Esophagus squamous epithelium (tissue), 5 donors: ENCODE measurements at regions not wholly inside any gene's neighbourhood (a gene's known extent, or its start where the extent isn't known, plus 50 kb on each side); places are given as distances from the start of the nearest gene placed in this dataset.

ENCODE experiments used
- DNase-seq: peaks from one replicate; lab custom pipeline; 2025; lab: John Stamatoyannopoulos, UW
- H3K27ac ChIP-seq, 4 donors: fragments of 200-600 bp; sonication (generic); one replicate each; pipeline ENCODE4 v1.5.1; 2016 to 2019; ENCODE audit warnings: mild to moderate bottlenecking in 1 of 4
- H3K27me3 ChIP-seq, 4 donors: fragments of 200-600 bp; sonication (generic); 1 replicate in 3 of 4; 2 replicates in 1 of 4; pipeline versions ENCODE4 v1.5.1 to v1.6.0; 2017 to 2021; ENCODE audit warnings: antibody characterized with exemption in 1 of 4
- H3K36me3 ChIP-seq, 3 donors: fragments of 200-600 bp; sonication (generic); one replicate each; pipeline ENCODE4 v1.5.1; 2016 to 2019
- H3K4me1 ChIP-seq, 3 donors: fragments of 200-600 bp; sonication (generic); one replicate each; pipeline ENCODE4 v1.5.1; 2017 to 2019
- H3K4me3 ChIP-seq, 4 donors: fragments of 200-600 bp; sonication (generic); 1 replicate in 3 of 4; 2 replicates in 1 of 4; pipeline ENCODE4 v1.5.1; 2016 to 2019; ENCODE audit warnings: mild to moderate bottlenecking in 2 of 4, moderate library complexity in 1 of 4
- H3K9me3 ChIP-seq, 3 donors: fragments of 200-600 bp; sonication (generic); one replicate each; pipeline ENCODE4 v1.5.1; 2016 to 2019
- POLR2A ChIP-seq, 4 donors: fragments of 450-650 bp; IDR thresholded peaks; one replicate each; pipeline ENCODE4 v1.6.1; 2017; ENCODE audit warnings: antibody characterized with exemption in 4 of 4, mild to moderate bottlenecking in 4 of 4, moderate library complexity in 3 of 4
- WGBS, 2 donors: methylation state at CpG; one replicate each; pipeline ENCODE4 v1.1.5; 2018; 5-methylcytosine and 5-hydroxymethylcytosine counted together
- intact Hi-C: fragments of 100-400 bp; cut with DNase I; formaldehyde crosslinking; loops from one replicate; pipeline ENCODE4 v1.15.0; 2022
- TF ChIP-seq, protein P1 (sequence below), 6 experiments: fragments of 450-650 bp in 4 of 6; fragments of 200-600 bp in 2 of 6; sonication (generic) in 2 of 6; IDR thresholded peaks; one replicate each; pipeline ENCODE4 v1.5.1; 2016 to 2019; ENCODE audit warnings: antibody characterized with exemption in 6 of 6, mild to moderate bottlenecking in 4 of 6, moderate library complexity in 4 of 6
- donor health status: DM: yes; HTN: yes; CAD: no.

DNA sequence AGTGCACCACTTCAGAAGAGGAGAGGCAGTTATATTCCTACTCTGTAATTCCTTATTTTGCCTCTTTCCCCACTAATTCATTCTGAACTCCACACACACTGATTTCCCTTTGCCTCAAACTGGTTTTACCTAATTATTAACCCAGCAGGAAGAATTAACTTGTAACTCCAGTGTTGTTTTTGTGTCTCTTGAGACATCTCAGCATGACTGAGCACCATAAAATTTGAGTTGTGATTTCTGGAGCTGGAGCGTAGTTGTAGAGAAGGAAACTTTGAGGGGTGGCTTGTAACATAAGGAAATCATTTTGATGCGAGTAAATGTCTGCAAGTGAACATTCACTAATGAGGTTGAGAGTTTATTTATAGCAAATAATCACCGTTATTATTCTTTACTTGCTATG is 265.2 kb downstream of the TMEM38B start:
- WGBS, 2 donors, result 32 to 64% methylated on average over 3 of the region's 3 CpGs
- H3K27me3 ChIP-seq, result no peaks in the 10 kb centered on the region
- intact Hi-C loops, result no loop called here
- no peaks in the 10 kb centered on the region for H3K9me3 ChIP-seq
- H3K27ac ChIP-seq, result no peak overlapping the region
- no peaks in the 10 kb centered on the region for H3K36me3 ChIP-seq
- DNase-seq, result no peak
- no peak for TF ChIP-seq POLR2A (IDR thresholded peaks at IDR 0.05)
- H3K4me1 ChIP-seq, result no peaks in the 10 kb centered on the region
- no peak overlapping the region for H3K4me3 ChIP-seq

DNA sequence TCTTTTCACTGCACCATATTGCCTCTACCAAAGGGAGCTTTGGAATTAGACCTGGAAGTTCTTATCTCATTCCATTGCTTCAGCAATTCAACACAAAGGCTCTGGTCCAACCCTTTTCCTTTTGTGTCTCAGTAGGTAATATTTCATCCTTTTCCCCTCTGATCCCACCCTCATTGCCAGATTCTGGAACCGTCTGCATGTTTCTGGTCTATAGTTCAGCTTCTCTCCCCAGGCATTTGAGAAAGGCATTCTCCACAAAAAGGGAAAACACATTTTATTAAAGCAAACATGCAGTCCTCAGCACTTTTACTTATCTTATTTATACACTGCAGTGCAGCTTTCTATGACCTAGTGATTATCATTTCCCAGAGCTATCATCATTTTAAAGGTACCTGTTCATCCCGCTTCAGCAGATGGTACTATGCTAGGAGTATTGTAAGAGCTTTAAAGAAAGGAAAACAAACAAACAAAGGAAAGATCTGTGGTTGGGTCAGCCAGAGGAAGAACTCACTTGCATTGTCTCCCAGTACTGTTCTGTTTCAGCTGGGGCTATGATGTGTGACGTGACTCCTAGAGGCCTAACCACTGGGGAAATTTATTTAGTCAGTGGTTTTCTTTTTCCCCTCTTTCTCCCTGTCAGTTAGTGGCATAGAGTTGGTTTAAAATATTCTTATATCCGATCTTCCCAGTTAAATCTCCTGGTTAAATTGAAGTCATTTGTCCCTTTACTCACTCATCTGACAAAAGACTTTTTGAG is 269.2 kb downstream of the TMEM38B start:
- no peak for DNase-seq
- 64 to 69% methylated on average over 4 of the region's 4 CpGs for WGBS, 2 donors
- TF ChIP-seq, protein P1, sequence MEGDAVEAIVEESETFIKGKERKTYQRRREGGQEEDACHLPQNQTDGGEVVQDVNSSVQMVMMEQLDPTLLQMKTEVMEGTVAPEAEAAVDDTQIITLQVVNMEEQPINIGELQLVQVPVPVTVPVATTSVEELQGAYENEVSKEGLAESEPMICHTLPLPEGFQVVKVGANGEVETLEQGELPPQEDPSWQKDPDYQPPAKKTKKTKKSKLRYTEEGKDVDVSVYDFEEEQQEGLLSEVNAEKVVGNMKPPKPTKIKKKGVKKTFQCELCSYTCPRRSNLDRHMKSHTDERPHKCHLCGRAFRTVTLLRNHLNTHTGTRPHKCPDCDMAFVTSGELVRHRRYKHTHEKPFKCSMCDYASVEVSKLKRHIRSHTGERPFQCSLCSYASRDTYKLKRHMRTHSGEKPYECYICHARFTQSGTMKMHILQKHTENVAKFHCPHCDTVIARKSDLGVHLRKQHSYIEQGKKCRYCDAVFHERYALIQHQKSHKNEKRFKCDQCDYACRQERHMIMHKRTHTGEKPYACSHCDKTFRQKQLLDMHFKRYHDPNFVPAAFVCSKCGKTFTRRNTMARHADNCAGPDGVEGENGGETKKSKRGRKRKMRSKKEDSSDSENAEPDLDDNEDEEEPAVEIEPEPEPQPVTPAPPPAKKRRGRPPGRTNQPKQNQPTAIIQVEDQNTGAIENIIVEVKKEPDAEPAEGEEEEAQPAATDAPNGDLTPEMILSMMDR (IDR thresholded peaks at IDR 0.05), result no peak
- TF ChIP-seq POLR2A (IDR thresholded peaks at IDR 0.05), result no peak
- no peaks in the 10 kb centered on the region for H3K4me1 ChIP-seq
- H3K36me3 ChIP-seq, result no peaks in the 10 kb centered on the region
- H3K27ac ChIP-seq, result no peak overlapping the region
- no peaks in the 10 kb centered on the region for H3K9me3 ChIP-seq
- intact Hi-C loops, result no loop called here
- no peaks in the 10 kb centered on the region for H3K27me3 ChIP-seq
- no peak overlapping the region for H3K4me3 ChIP-seq

DNA sequence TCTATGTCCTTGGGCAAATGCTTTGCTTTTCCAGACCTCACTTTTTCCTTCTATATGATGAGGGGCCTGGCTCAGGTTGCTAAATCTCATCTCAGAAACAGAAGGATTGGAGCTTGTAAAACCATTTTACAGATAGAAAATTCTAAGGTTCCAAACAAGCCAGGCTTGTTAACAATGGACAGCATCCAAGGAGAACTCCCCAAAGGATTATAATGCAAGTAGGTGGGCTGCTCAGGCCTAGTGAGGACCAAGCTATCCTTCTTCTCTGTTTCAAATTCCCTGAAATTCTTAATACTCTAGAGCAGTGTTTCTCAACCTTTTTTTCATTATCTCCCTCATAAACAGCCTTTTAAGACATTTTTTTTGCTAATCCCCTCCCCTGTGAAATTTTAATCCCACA is 269.8 kb downstream of the TMEM38B start:
- no peak overlapping the region for H3K4me3 ChIP-seq
- H3K4me1 ChIP-seq, result no peaks in the 10 kb centered on the region
- DNase-seq, result no peak
- H3K9me3 ChIP-seq, result no peaks in the 10 kb centered on the region
- no peaks in the 10 kb centered on the region for H3K27me3 ChIP-seq
- intact Hi-C loops, result no loop called here
- H3K36me3 ChIP-seq, result no peaks in the 10 kb centered on the region
- TF ChIP-seq POLR2A (IDR thresholded peaks at IDR 0.05), result no peak
- TF ChIP-seq, protein P1 (IDR thresholded peaks at IDR 0.05), result no peak
- H3K27ac ChIP-seq, result no peak overlapping the region

DNA sequence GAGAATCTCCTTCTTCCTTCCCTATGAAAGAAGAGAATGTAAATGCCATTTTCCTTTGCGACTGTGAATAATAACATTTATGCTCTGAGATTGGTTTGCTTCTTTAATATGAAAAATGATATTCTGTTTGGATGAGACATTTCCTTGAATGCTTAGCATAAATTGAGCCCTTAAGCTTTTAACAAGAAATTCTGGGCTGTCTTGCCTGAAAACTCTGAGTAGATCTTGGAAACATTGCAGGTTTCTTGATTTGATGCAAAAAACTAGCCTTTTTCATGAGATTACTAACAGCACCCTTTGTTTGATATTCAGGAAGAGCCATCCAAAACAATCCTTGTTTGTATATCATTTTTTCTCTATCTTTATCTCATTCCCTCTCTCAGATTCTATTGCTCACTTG is 272.5 kb downstream of the TMEM38B start:
- H3K27ac ChIP-seq, result no peak overlapping the region
- intact Hi-C loops, result no loop called here
- H3K36me3 ChIP-seq, result no peaks in the 10 kb centered on the region
- no peaks in the 10 kb centered on the region for H3K4me1 ChIP-seq
- no peaks in the 10 kb centered on the region for H3K27me3 ChIP-seq
- no peak overlapping the region for H3K4me3 ChIP-seq
- no peak for DNase-seq
- TF ChIP-seq, protein P1 (IDR thresholded peaks at IDR 0.05), result no peak
- TF ChIP-seq POLR2A (IDR thresholded peaks at IDR 0.05), result no peak
- H3K9me3 ChIP-seq, result no peaks in the 10 kb centered on the region
- 59 to 60% methylated on average over 1 of the region's 1 CpG for WGBS, 2 donors

DNA sequence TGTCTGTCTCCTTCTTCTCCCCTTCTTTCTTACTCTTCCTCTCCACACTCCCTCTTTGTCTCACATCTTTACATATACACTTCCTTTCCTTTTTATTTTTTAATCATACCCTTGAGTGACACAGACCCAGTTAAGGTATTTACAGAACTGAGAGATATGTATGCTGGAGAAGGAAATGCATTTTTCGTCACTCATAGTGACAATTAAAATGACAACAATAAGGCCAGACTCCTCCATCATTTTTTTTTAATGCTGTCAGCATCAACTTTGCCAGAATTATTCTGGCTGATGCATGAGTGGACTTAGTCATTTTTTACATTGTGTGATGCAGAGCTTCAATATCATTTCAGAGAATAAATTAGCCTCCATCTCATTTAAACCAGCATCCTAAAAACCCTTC is 272.9 kb downstream of the TMEM38B start:
- TF ChIP-seq, protein P1 (IDR thresholded peaks at IDR 0.05), result no peak
- no peak for TF ChIP-seq POLR2A (IDR thresholded peaks at IDR 0.05)
- no peak overlapping the region for H3K27ac ChIP-seq
- no peak for DNase-seq
- H3K27me3 ChIP-seq, result no peaks in the 10 kb centered on the region
- H3K4me1 ChIP-seq, result no peaks in the 10 kb centered on the region
- intact Hi-C loops, result no loop called here
- H3K36me3 ChIP-seq, result no peaks in the 10 kb centered on the region
- 48 to 65% methylated on average over 1 of the region's 1 CpG for WGBS, 2 donors
- H3K4me3 ChIP-seq, result no peak overlapping the region
- no peaks in the 10 kb centered on the region for H3K9me3 ChIP-seq
